Activated CD8-positive, alpha-beta T cell treated with anti-CD3 and anti-CD28 coated beads for 36 hours (primary cell): ENCODE measurements at regions not wholly inside any gene's neighbourhood (a gene's known extent, or its start where the extent isn't known, plus 50 kb on each side); places are given as distances from the start of the nearest gene placed in this dataset.

ENCODE experiments used
- ATAC-seq: fragments of 200-7000 bp; cut with Tn5 transposase; one replicate; pipeline ENCODE4 v1.10.0; 2021; ENCODE audit warnings: mild to moderate bottlenecking, moderate library complexity
- CTCF ChIA-PET: fragments of 350-600 bp; sonication (Branson Sonifier 250); formaldehyde crosslinking; loops from one replicate; lab custom pipeline; 2021; ENCODE audit warnings: antibody characterized with exemption; lab: Charles Lee
- POLR2A ChIA-PET: fragments of 350-600 bp; sonication (Branson Sonifier 250); formaldehyde crosslinking; loops from one replicate; lab custom pipeline; 2021; ENCODE audit warnings: antibody characterized with exemption; lab: Charles Lee
- DNase-seq: peaks from one replicate; pipeline ENCODE4 v3.0.0-alpha.2; 2020
- H3K27ac Mint-ChIP-seq: one replicate; pipeline ENCODE4 v1.8.0; 2021; ENCODE audit warnings: mild to moderate bottlenecking, mixed read lengths
- H3K27me3 Mint-ChIP-seq: one replicate; pipeline ENCODE4 v1.8.0; 2021; ENCODE audit warnings: mixed read lengths
- H3K36me3 Mint-ChIP-seq: one replicate; pipeline ENCODE4 v1.8.0; 2021; ENCODE audit warnings: low read depth, mixed read lengths
- H3K4me1 Mint-ChIP-seq: one replicate; pipeline ENCODE4 v1.8.0; 2021; ENCODE audit warnings: low read depth, mixed read lengths
- H3K4me3 Mint-ChIP-seq: one replicate; pipeline ENCODE4 v1.8.0; 2021; ENCODE audit warnings: mild to moderate bottlenecking, moderate library complexity, mixed read lengths
- H3K9me3 Mint-ChIP-seq: one replicate; pipeline ENCODE4 v1.8.0; 2021; ENCODE audit warnings: mixed read lengths
- CTCF ChIP-seq: fragments of 200-600 bp; IDR thresholded peaks from one replicate; pipeline ENCODE4 v1.8.0; 2022; ENCODE audit warnings: antibody characterized with exemption, mild to moderate bottlenecking
- intact Hi-C: fragments of 100-400 bp; cut with micrococcal nuclease; formaldehyde crosslinking; loops from one replicate; pipeline ENCODE4 v1.10.0; 2022

- Mint-ChIP-seq H3K27me3 (no peaks in the 10 kb centered on the region), H3K4me3 (no peak overlapping the region), H3K4me1 (no peaks in the 10 kb centered on the region), H3K9me3 (peaks cover 3% of the 10 kb centered on the region), H3K27ac (no peak overlapping the region), H3K36me3 (no peaks in the 10 kb centered on the region)
- ATAC-seq (no peak), DNase-seq (no peak)
- intact Hi-C loops: no loop called here
- CTCF ChIA-PET: no interaction called here
- TF ChIP-seq CTCF: no peak
- POLR2A ChIA-PET: no interaction called here
These were observed 1748.2 kb downstream of the EFNA5 start for GRCh38 chr5:105922574-105922973.

DNA sequence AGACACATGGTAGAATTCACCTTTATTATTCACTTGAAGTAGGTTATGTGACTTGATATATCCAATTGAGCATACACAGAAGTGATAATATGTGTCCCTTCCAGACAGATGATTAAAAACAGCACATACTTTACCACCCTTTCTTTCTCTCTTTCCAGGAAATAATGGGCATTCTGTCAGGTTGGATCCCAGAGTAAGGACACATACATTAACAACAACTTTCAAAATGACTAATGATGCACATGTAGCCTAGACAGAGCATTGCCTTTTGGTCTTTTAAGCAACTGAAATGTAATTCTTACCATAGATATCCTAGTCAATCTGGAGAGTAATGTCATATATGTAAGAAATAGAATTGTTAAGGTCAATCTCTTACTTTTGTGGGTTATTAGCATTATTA is 1748.7 kb downstream of the EFNA5 start:
- no peak overlapping the region for H3K27ac Mint-ChIP-seq
- H3K4me3 Mint-ChIP-seq: no peak overlapping the region
- H3K4me1 Mint-ChIP-seq: no peaks in the 10 kb centered on the region
- H3K36me3 Mint-ChIP-seq: no peaks in the 10 kb centered on the region
- DNase-seq (no peak), ATAC-seq (no peak)
- no peaks in the 10 kb centered on the region for H3K9me3 Mint-ChIP-seq
- intact Hi-C loops: no loop called here
- H3K27me3 Mint-ChIP-seq: no peaks in the 10 kb centered on the region
- ChIA-PET POLR2A (no interaction called here), CTCF (no interaction called here)
- no peak for TF ChIP-seq CTCF

- no peaks in the 10 kb centered on the region for H3K4me1 Mint-ChIP-seq
- POLR2A ChIA-PET: no interaction called here
- no peak overlapping the region for H3K4me3 Mint-ChIP-seq
These were observed 1753.5 kb downstream of the EFNA5 start for GRCh38 chr5:105917189-105917588.

GRCh38 chr5:105907016-105907415 is 1763.7 kb downstream of the EFNA5 start:
- no peaks in the 10 kb centered on the region for H3K27me3 Mint-ChIP-seq
- no peak for DNase-seq
- ATAC-seq: no peak
- ChIA-PET CTCF (no interaction called here), POLR2A (no interaction called here)
- no peak for TF ChIP-seq CTCF
- no peak overlapping the region for H3K27ac Mint-ChIP-seq
- peaks cover 3% of the 10 kb centered on the region for H3K9me3 Mint-ChIP-seq
- intact Hi-C loops: no loop called here
- H3K4me3 Mint-ChIP-seq: no peak overlapping the region
- no peaks in the 10 kb centered on the region for H3K4me1 Mint-ChIP-seq
- no peaks in the 10 kb centered on the region for H3K36me3 Mint-ChIP-seq

More at GRCh38 chr5:105917189-105917588, 1753.5 kb downstream of the EFNA5 start:
- TF ChIP-seq CTCF: no peak
- no peak overlapping the region for H3K27ac Mint-ChIP-seq
- ATAC-seq: no peak
- H3K27me3 Mint-ChIP-seq: no peaks in the 10 kb centered on the region
- DNase-seq: no peak
- H3K36me3 Mint-ChIP-seq: no peaks in the 10 kb centered on the region
- peaks cover 1% of the 10 kb centered on the region for H3K9me3 Mint-ChIP-seq
- intact Hi-C loops: no loop called here
- CTCF ChIA-PET: no interaction called here

DNA sequence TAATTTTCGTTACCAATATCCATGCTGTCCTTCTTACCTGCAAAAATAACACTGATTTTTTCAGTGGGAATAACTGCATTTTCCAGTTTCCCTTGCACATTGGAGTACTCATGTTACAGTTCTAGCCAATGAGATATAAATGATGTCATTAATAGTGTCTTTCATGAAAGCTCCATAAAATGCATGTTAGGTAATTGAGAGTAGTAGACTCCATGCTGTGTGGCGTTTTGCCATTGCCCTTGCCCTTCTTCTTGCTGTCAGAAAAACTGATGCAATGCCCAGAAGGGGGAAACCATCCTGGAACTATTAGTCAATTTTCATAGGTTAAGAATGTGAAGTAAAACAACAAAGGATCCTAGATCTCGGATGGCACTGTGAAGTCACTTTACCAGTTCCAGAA is 1765.3 kb downstream of the EFNA5 start:
- Mint-ChIP-seq H3K4me3 (no peak overlapping the region), H3K4me1 (no peaks in the 10 kb centered on the region), H3K36me3 (no peaks in the 10 kb centered on the region), H3K9me3 (peaks cover 5% of the 10 kb centered on the region), H3K27ac (no peak overlapping the region), H3K27me3 (no peaks in the 10 kb centered on the region)
- ChIA-PET POLR2A (no interaction called here), CTCF (no interaction called here)
- no peak for DNase-seq
- no peak for ATAC-seq
- TF ChIP-seq CTCF: no peak
- intact Hi-C loops: no loop called here
